ENCODE measurements at regions not wholly inside any gene's neighbourhood (a gene's known extent, or its start where the extent isn't known, plus 50 kb on each side); places are given as distances from the start of the nearest gene placed in this dataset.

GRCh38 chr14:84581041-84581440, 948.9 kb upstream of the FLRT2 start:
- Histone ChIP-seq H3K79me2 (ENCODE audit: control insufficient read depth, insufficient read depth, low read length) (no peaks in the 10 kb centered on the region), H4K20me1 (replicated peaks; ENCODE audit: control insufficient read depth, extremely low read depth, insufficient read depth, low read length) (no peaks in the 10 kb centered on the region), H3K27me3 (ENCODE audit: control insufficient read depth in 2 of 2, insufficient read depth in 2 of 2, low read length in 2 of 2) (no peaks in the 10 kb centered on the region), H3K4me2 (ENCODE audit: insufficient read depth, low read length) (no peak overlapping the region), H3K9me3 (replicated peaks; ENCODE audit: control insufficient read depth, insufficient read depth, low read length) (no peaks in the 10 kb centered on the region), H3K27ac (ENCODE audit: insufficient read depth, low read depth, low read length) (no peak overlapping the region), H3K36me3 (ENCODE audit: control insufficient read depth in 2 of 2, extremely low read depth in 1 of 2, insufficient read depth in 2 of 2, low read length in 2 of 2) (no peaks in the 10 kb centered on the region), H3K4me3 (replicated peaks in 1 of 3; ENCODE audit: insufficient read depth in 1 of 3, low read depth in 1 of 3, low read length in 3 of 3) (no peak overlapping the region), H2AFZ (ENCODE audit: low read depth, low read length) (no peak overlapping the region), H3K9ac (replicated peaks; ENCODE audit: extremely low read depth, insufficient read depth, low read length) (no peak overlapping the region), H3K9me1 (replicated peaks; ENCODE audit: control insufficient read depth, extremely low read depth, insufficient read depth, low read length) (no peaks in the 10 kb centered on the region), H3K4me1 (ENCODE audit: control insufficient read depth, extremely low read depth, insufficient read depth, low read length) (no peaks in the 10 kb centered on the region)
- DNase-seq (ENCODE audit: low read depth, low spot score) (no peak), FAIRE-seq (no peak)
- intact Hi-C loops (cut with micrococcal nuclease): no loop called here
- BruUV-seq (replicated peaks): no TSS peak
- POLR2A ChIA-PET: no interaction called here
- TF ChIP-seq POLR2A (IDR thresholded peaks at IDR 0.05; ENCODE audit: low read depth, low read length) (no peak), EZH2 (IDR thresholded peaks at IDR 0.05; ENCODE audit: borderline replicate concordance, low read depth, low read length, severe bottlenecking) (no peak), CTCF (IDR thresholded peaks at IDR 0.05; ENCODE audit: extremely low read depth in 1 of 2, insufficient read depth in 1 of 2, low read depth in 1 of 2, low read length in 2 of 2) (no peak), POLR2AphosphoS5 (IDR thresholded peaks at IDR 0.05; ENCODE audit: insufficient read depth, low read depth, low read length) (no peak), GATA2 (IDR thresholded peaks at IDR 0.05; ENCODE audit: insufficient read depth, insufficient read length, low read depth, low read length) (no peak)
- CTCF ChIA-PET: no interaction called here
- dilution Hi-C loops (cut with MboI; ENCODE audit: extremely low pct_ligation_motif_present, low sequenced_read_pairs): no loop called here

GRCh38 chr14:84584511-84584910, 945.4 kb upstream of the FLRT2 start:
- no TSS peak for BruUV-seq (replicated peaks)
- Histone ChIP-seq H3K9me1 (replicated peaks; ENCODE audit: control insufficient read depth, extremely low read depth, insufficient read depth, low read length) (no peaks in the 10 kb centered on the region), H3K27ac (ENCODE audit: insufficient read depth, low read depth, low read length) (no peak overlapping the region), H3K9ac (replicated peaks; ENCODE audit: extremely low read depth, insufficient read depth, low read length) (no peak overlapping the region), H3K9me3 (replicated peaks; ENCODE audit: control insufficient read depth, insufficient read depth, low read length) (no peaks in the 10 kb centered on the region), H3K4me3 (replicated peaks in 1 of 3; ENCODE audit: insufficient read depth in 1 of 3, low read depth in 1 of 3, low read length in 3 of 3) (no peak overlapping the region), H2AFZ (ENCODE audit: low read depth, low read length) (no peak overlapping the region), H3K4me2 (ENCODE audit: insufficient read depth, low read length) (no peak overlapping the region), H3K36me3 (ENCODE audit: control insufficient read depth in 2 of 2, extremely low read depth in 1 of 2, insufficient read depth in 2 of 2, low read length in 2 of 2) (no peaks in the 10 kb centered on the region), H3K4me1 (ENCODE audit: control insufficient read depth, extremely low read depth, insufficient read depth, low read length) (no peaks in the 10 kb centered on the region), H4K20me1 (replicated peaks; ENCODE audit: control insufficient read depth, extremely low read depth, insufficient read depth, low read length) (no peaks in the 10 kb centered on the region), H3K79me2 (ENCODE audit: control insufficient read depth, insufficient read depth, low read length) (no peaks in the 10 kb centered on the region), H3K27me3 (ENCODE audit: control insufficient read depth in 2 of 2, insufficient read depth in 2 of 2, low read length in 2 of 2) (no peaks in the 10 kb centered on the region)
- DNase-seq (ENCODE audit: low read depth, low spot score) (no peak), FAIRE-seq (no peak)
- TF ChIP-seq POLR2AphosphoS5 (IDR thresholded peaks at IDR 0.05; ENCODE audit: insufficient read depth, low read depth, low read length) (no peak), JUN (IDR thresholded peaks at IDR 0.05; ENCODE audit: borderline replicate concordance, insufficient read depth, insufficient read length, low read depth) (no peak), FOS (IDR thresholded peaks at IDR 0.05; ENCODE audit: borderline replicate concordance, insufficient read depth, low read length) (no peak), MYC (IDR thresholded peaks at IDR 0.05; ENCODE audit: low read depth, low read length) (no peak), POLR2A (IDR thresholded peaks at IDR 0.05; ENCODE audit: low read depth, low read length) (no peak), MAX (IDR thresholded peaks at IDR 0.05; ENCODE audit: insufficient read depth, insufficient read length) (no peak), GATA2 (IDR thresholded peaks at IDR 0.05; ENCODE audit: insufficient read depth, insufficient read length, low read depth, low read length) (no peak), EZH2 (IDR thresholded peaks at IDR 0.05; ENCODE audit: borderline replicate concordance, low read depth, low read length, severe bottlenecking) (no peak), CTCF (IDR thresholded peaks at IDR 0.05; ENCODE audit: extremely low read depth in 1 of 2, insufficient read depth in 1 of 2, low read depth in 1 of 2, low read length in 2 of 2) (no peak)
- dilution Hi-C loops (cut with MboI; ENCODE audit: extremely low pct_ligation_motif_present, low sequenced_read_pairs): no loop called here
- ChIA-PET CTCF (no interaction called here), POLR2A (no interaction called here)
- intact Hi-C loops (cut with micrococcal nuclease): no loop called here
